ENCODE measurements at regions not wholly inside any gene's neighbourhood (a gene's known extent, or its start where the extent isn't known, plus 50 kb on each side); places are given as distances from the start of the nearest gene placed in this dataset.

- TF ChIP-seq, protein P1, sequence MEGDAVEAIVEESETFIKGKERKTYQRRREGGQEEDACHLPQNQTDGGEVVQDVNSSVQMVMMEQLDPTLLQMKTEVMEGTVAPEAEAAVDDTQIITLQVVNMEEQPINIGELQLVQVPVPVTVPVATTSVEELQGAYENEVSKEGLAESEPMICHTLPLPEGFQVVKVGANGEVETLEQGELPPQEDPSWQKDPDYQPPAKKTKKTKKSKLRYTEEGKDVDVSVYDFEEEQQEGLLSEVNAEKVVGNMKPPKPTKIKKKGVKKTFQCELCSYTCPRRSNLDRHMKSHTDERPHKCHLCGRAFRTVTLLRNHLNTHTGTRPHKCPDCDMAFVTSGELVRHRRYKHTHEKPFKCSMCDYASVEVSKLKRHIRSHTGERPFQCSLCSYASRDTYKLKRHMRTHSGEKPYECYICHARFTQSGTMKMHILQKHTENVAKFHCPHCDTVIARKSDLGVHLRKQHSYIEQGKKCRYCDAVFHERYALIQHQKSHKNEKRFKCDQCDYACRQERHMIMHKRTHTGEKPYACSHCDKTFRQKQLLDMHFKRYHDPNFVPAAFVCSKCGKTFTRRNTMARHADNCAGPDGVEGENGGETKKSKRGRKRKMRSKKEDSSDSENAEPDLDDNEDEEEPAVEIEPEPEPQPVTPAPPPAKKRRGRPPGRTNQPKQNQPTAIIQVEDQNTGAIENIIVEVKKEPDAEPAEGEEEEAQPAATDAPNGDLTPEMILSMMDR (IDR thresholded peaks at IDR 0.05; ENCODE audit: low read depth, low read length): no peak
- no peak overlapping the region for H3K4me3 ChIP-seq (ENCODE audit: low read depth, low read length)
Observed at GRCh38 chr1:4336507-4336906, 317.9 kb upstream of the AJAP1 start.

DNA sequence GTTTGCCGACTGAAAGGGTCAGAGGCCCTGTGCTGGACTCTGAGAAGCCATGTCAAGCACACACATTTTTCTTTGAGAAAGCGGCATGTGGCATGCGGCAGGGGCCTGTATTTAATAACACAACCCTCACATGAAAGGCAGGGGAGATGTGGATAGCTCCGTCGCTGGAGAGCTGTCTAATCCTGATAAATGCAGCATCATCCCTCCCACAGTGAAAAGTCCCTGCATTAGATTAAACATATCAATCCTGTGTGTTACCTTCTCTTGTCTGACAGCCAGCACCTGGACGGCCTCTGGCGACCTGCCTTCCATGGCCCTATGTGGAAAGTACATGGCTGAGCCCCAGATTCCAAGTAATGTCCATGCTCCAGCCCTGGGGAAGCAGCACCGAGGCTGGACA lies 313.0 kb upstream of the AJAP1 start:
- no peak overlapping the region for H3K4me3 ChIP-seq (ENCODE audit: low read depth, low read length)
- TF ChIP-seq, protein P1 (IDR thresholded peaks at IDR 0.05; ENCODE audit: low read depth, low read length): no peak

GRCh38 chr1:4344065-4344732 lies 310.2 kb upstream of the AJAP1 start:
- no peak overlapping the region for H3K4me3 ChIP-seq (ENCODE audit: low read depth, low read length)
- TF ChIP-seq, protein P1 (IDR thresholded peaks at IDR 0.05; ENCODE audit: low read depth, low read length): no peak

DNA sequence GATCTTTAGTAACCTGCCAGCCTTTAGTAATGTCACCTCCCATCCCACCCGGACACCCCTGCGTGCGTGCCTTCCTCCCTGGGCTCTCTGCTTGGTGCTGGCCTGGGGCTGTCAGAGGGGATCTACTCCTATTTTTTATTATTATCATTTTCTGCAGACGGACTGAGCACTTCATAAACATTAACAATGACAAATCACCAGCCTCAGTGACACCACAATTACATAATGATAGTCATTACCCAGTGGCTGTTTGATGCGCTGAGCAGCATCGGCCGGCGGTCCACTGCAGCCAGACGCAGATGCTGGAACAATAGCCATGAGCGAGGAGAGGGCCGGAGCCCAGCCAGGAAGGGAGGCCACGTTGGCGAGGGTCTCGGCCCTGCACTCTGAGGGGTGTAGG lies 309.3 kb upstream of the AJAP1 start:
- H3K4me3 ChIP-seq (ENCODE audit: low read depth, low read length): no peak overlapping the region
- TF ChIP-seq, protein P1 (IDR thresholded peaks at IDR 0.05; ENCODE audit: low read depth, low read length): no peak

GRCh38 chr1:4346131-4346530 lies 308.3 kb upstream of the AJAP1 start:
- H3K4me3 ChIP-seq (ENCODE audit: low read depth, low read length): no peak overlapping the region
- TF ChIP-seq, protein P1 (IDR thresholded peaks at IDR 0.05; ENCODE audit: low read depth, low read length): no peak

GRCh38 chr1:4351453-4351852 lies 303.0 kb upstream of the AJAP1 start:
- H3K4me3 ChIP-seq (ENCODE audit: low read depth, low read length): no peak overlapping the region
- TF ChIP-seq, protein P1 (IDR thresholded peaks at IDR 0.05; ENCODE audit: low read depth, low read length): no peak

- TF ChIP-seq, protein P1 (IDR thresholded peaks at IDR 0.05; ENCODE audit: low read depth, low read length): no peak
- no peak overlapping the region for H3K4me3 ChIP-seq (ENCODE audit: low read depth, low read length)
Observed at GRCh38 chr1:4353090-4353856, 301.1 kb upstream of the AJAP1 start.
